T-cell (primary cell): ENCODE measurements at regions not wholly inside any gene's neighbourhood (a gene's known extent, or its start where the extent isn't known, plus 50 kb on each side); places are given as distances from the start of the nearest gene placed in this dataset.
"Not testable (repeated sequence)": the region's sequence is repeated elsewhere in the genome, so short reads cannot be mapped to it uniquely, and the experiment has no call there.

Experiments
- ATAC-seq, 4 experiments: fragments of 200-7000 bp in 3 of 4; fragments of 150-1000 bp in 1 of 4; cut with Tn5 transposase; replicated peaks in 1 of 4; 1 replicate in 3 of 4; 2 replicates in 1 of 4; pipeline ENCODE4 v1.10.0; 2021; ENCODE audit warnings: moderate library complexity in 3 of 4, mild to moderate bottlenecking in 2 of 4, moderate number of reproducible peaks in 1 of 4
- CTCF ChIA-PET, 2 donors: fragments of 300-600 bp; sonication (Branson Sonifier 250); formaldehyde crosslinking; loops; one replicate each; lab custom pipeline; 2022; ENCODE audit warnings: antibody characterized with exemption in 2 of 2; lab: Charles Lee
- POLR2A ChIA-PET, 2 donors: fragments of 300-600 bp; sonication (Branson Sonifier 250); formaldehyde crosslinking; loops; one replicate each; lab custom pipeline; 2022; ENCODE audit warnings: antibody characterized with exemption in 2 of 2; lab: Charles Lee
- DNase-seq, 35 experiments: peaks; one replicate each; pipeline versions ENCODE4 v3.0.0 to v3.0.0-alpha.2; 2013 to 2023
- H3K27ac ChIP-seq: one replicate; pipeline ENCODE4 v1.5.1; 2013; ENCODE audit warnings: low read length
- H3K27me3 ChIP-seq, 2 experiments: replicated peaks in 1 of 2; 1 replicate in 1 of 2; 2 replicates in 1 of 2; pipeline versions ENCODE4 v1.6.1 to v1.7.0; 2013; ENCODE audit warnings: low read length in 1 of 2, mixed read lengths in 1 of 2; ENCODE audit not compliant: control insufficient read depth in 2 of 2, insufficient read depth in 2 of 2; ENCODE audit errors: extremely low read depth in 1 of 2
- H3K36me3 ChIP-seq, 2 donors: 1 replicate in 1 of 2; 2 replicates in 1 of 2; pipeline versions ENCODE4 v1.6.1 to v1.7.0; 2013; ENCODE audit warnings: low read length in 1 of 2; ENCODE audit not compliant: control insufficient read depth in 2 of 2, insufficient read depth in 1 of 2; ENCODE audit errors: extremely low read depth in 1 of 2
- H3K4me1 ChIP-seq, 2 experiments: 1 replicate in 1 of 2; 2 replicates in 1 of 2; pipeline versions ENCODE4 v1.6.1 to v1.7.0; 2013; ENCODE audit warnings: low read length in 2 of 2, mixed read lengths in 1 of 2; ENCODE audit not compliant: insufficient read depth in 2 of 2, control insufficient read depth in 1 of 2; ENCODE audit errors: extremely low read depth in 1 of 2
- H3K4me3 ChIP-seq, 2 donors: 1 replicate in 1 of 2; 2 replicates in 1 of 2; pipeline versions ENCODE4 v1.5.1 to v1.7.0; 2013; ENCODE audit warnings: mild to moderate bottlenecking in 2 of 2, low read length in 1 of 2, moderate library complexity in 1 of 2; ENCODE audit not compliant: control insufficient read depth in 1 of 2; ENCODE audit errors: extremely low read depth in 1 of 2
- H3K9me3 ChIP-seq: 2 replicates; pipeline ENCODE4 v1.7.0; 2013
- H3K27ac Mint-ChIP-seq, 2 donors: one replicate each; pipeline ENCODE4 v1.8.0; 2020 to 2021; ENCODE audit warnings: mild to moderate bottlenecking in 2 of 2, mixed read lengths in 2 of 2
- H3K27me3 Mint-ChIP-seq, 2 donors: one replicate each; pipeline ENCODE4 v1.8.0; 2021 to 2022; ENCODE audit warnings: mixed read lengths in 2 of 2
- H3K36me3 Mint-ChIP-seq: one replicate; pipeline ENCODE4 v1.8.0; 2021; ENCODE audit warnings: mixed read lengths
- H3K4me1 Mint-ChIP-seq, 3 donors: one replicate each; pipeline ENCODE4 v1.8.0; 2020 to 2022; ENCODE audit warnings: mixed read lengths in 3 of 3, mild to moderate bottlenecking in 1 of 3
- H3K4me3 Mint-ChIP-seq, 3 donors: one replicate each; pipeline ENCODE4 v1.8.0; 2020 to 2022; ENCODE audit warnings: mild to moderate bottlenecking in 3 of 3, mixed read lengths in 3 of 3, moderate library complexity in 3 of 3
- H3K9me3 Mint-ChIP-seq, 3 donors: one replicate each; pipeline ENCODE4 v1.8.0; 2020 to 2022; ENCODE audit warnings: mixed read lengths in 3 of 3
- WGBS: methylation state at CpG from one replicate; pipeline ENCODE4 v1.1.5; 2013; ENCODE audit warnings: missing lambda C conversion rate; ENCODE audit not compliant: insufficient coverage; 5-methylcytosine and 5-hydroxymethylcytosine counted together

DNA sequence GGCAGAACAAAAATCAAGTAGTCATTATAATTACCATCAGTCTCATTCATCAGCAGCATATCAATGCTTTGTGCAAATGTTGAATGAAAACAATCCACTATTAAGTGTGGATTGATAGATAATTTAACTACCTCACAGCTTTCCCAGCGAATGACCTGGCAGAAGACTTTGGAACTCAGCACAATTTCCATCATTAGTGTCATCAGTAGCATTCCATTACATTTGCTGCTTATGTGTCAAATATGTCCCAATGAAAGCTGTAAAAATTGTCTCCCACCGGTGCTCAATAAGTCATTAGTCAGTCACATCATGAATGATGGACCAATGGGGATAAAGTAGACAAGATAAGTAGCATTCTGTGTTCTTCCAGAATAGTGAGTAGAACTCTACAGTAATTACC is 1513.5 kb upstream of the PRR20A start:
- no peaks in the 10 kb centered on the region for H3K36me3 Mint-ChIP-seq
- H3K27ac Mint-ChIP-seq: no peak overlapping the region
- DNase-seq (no peak), ATAC-seq (no peak)
- H3K27ac ChIP-seq: no peak overlapping the region
- H3K4me1 Mint-ChIP-seq: no peaks in the 10 kb centered on the region
- no peaks in the 10 kb centered on the region for H3K27me3 ChIP-seq
- POLR2A ChIA-PET: no interaction called here
- no peak overlapping the region for H3K4me3 Mint-ChIP-seq
- no peaks in the 10 kb centered on the region for H3K4me1 ChIP-seq
- peaks cover 13 to 42% (median 24%) of the 10 kb centered on the region in 3 donors for H3K9me3 Mint-ChIP-seq
- H3K4me3 ChIP-seq: no peak overlapping the region
- H3K36me3 ChIP-seq: no peaks in the 10 kb centered on the region
- no peaks in the 10 kb centered on the region for H3K9me3 ChIP-seq
- CTCF ChIA-PET: no interaction called here
- no CpG with 5 or more reads among the region's 2 CpGs for WGBS
- no peaks in the 10 kb centered on the region for H3K27me3 Mint-ChIP-seq

GRCh38 chr13:55632402-55632801 is 1508.3 kb upstream of the PRR20A start:
- no peak overlapping the region for H3K27ac Mint-ChIP-seq
- H3K27ac ChIP-seq: no peak overlapping the region
- no peaks in the 10 kb centered on the region for H3K4me1 ChIP-seq
- no peaks in the 10 kb centered on the region for H3K9me3 ChIP-seq
- ChIA-PET CTCF (no interaction called here), POLR2A (no interaction called here)
- H3K4me3 ChIP-seq: no peak overlapping the region
- DNase-seq (no peak), ATAC-seq (no peak)
- peaks cover 18 to 53% (median 29%) of the 10 kb centered on the region in 3 donors for H3K9me3 Mint-ChIP-seq
- no peaks in the 10 kb centered on the region for H3K36me3 ChIP-seq
- H3K36me3 Mint-ChIP-seq: no peaks in the 10 kb centered on the region
- no peaks in the 10 kb centered on the region for H3K27me3 Mint-ChIP-seq
- no peaks in the 10 kb centered on the region for H3K27me3 ChIP-seq
- no peaks in the 10 kb centered on the region for H3K4me1 Mint-ChIP-seq
- H3K4me3 Mint-ChIP-seq: no peak overlapping the region

- no peaks in the 10 kb centered on the region for H3K4me1 Mint-ChIP-seq
- peaks cover 3 to 12% (median 11%) of the 10 kb centered on the region in 3 donors for H3K9me3 Mint-ChIP-seq
- H3K4me3 Mint-ChIP-seq: no peak overlapping the region
- CTCF ChIA-PET: no interaction called here
- WGBS: 78% methylated on average over 1 of the region's 1 CpG
- Histone ChIP-seq H3K27me3 (no peaks in the 10 kb centered on the region), H3K4me3 (no peak overlapping the region), H3K4me1 (no peaks in the 10 kb centered on the region), H3K9me3 (no peaks in the 10 kb centered on the region), H3K27ac (no peak overlapping the region), H3K36me3 (no peaks in the 10 kb centered on the region)
- no peaks in the 10 kb centered on the region for H3K36me3 Mint-ChIP-seq
- no peaks in the 10 kb centered on the region for H3K27me3 Mint-ChIP-seq
- DNase-seq: no peak
- POLR2A ChIA-PET: no interaction called here
- no peak overlapping the region for H3K27ac Mint-ChIP-seq
- ATAC-seq: no peak
Observed at GRCh38 chr13:55649485-55649884, 1491.2 kb upstream of the PRR20A start.

- Mint-ChIP-seq H3K4me1 (no peaks in the 10 kb centered on the region), H3K9me3 (peaks cover 13 to 27% (median 16%) of the 10 kb centered on the region in 3 donors), H3K27me3 (no peaks in the 10 kb centered on the region), H3K36me3 (no peaks in the 10 kb centered on the region), H3K4me3 (no peak overlapping the region), H3K27ac (no peak overlapping the region)
- H3K27me3 ChIP-seq: no peaks in the 10 kb centered on the region
- ChIA-PET POLR2A (no interaction called here), CTCF (no interaction called here)
- no peak for ATAC-seq
- H3K4me1 ChIP-seq: no peaks in the 10 kb centered on the region
- H3K36me3 ChIP-seq: no peaks in the 10 kb centered on the region
- DNase-seq: no peak
- 100% methylated on average over 2 of the region's 5 CpGs for WGBS
- no peaks in the 10 kb centered on the region for H3K9me3 ChIP-seq
- H3K4me3 ChIP-seq: no peak overlapping the region
- H3K27ac ChIP-seq: no peak overlapping the region
Observed at GRCh38 chr13:55652657-55653056, 1488.1 kb upstream of the PRR20A start.

- no CpG with 5 or more reads among the region's 3 CpGs for WGBS
- Histone ChIP-seq H3K4me1 (no peaks in the 10 kb centered on the region), H3K27me3 (no peaks in the 10 kb centered on the region), H3K9me3 (no peaks in the 10 kb centered on the region), H3K36me3 (no peaks in the 10 kb centered on the region), H3K4me3 (no peak overlapping the region), H3K27ac (no peak overlapping the region)
- Mint-ChIP-seq H3K36me3 (no peaks in the 10 kb centered on the region), H3K27me3 (no peaks in the 10 kb centered on the region), H3K27ac (no peak overlapping the region), H3K9me3 (peaks cover 14 to 27% (median 16%) of the 10 kb centered on the region in 3 donors), H3K4me3 (no peak overlapping the region), H3K4me1 (no peaks in the 10 kb centered on the region)
- ChIA-PET POLR2A (no interaction called here), CTCF (no interaction called here)
- ATAC-seq (no peak), DNase-seq (no peak)
Observed at GRCh38 chr13:55653497-55653896, 1487.2 kb upstream of the PRR20A start.

DNA sequence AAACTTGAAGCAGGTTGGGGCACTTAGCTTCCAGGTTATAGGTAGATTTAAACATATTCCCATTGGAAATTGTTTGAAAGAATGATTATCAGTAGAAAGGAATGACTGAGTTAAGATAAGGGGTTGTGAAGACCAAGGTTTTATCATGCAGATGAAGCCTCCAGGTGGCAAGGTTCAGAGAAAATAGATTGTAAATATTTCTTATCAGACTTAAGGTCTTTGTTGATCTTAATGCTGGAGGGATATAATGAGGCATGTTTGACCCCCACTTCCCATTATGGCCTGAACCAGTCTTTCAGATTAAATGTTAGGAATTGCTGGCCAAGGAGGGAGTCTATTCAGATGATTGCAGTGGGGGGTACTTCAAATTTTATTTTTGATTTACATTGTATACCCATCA is 1486.5 kb upstream of the PRR20A start:
- CTCF ChIA-PET: no interaction called here
- Histone ChIP-seq H3K4me3 (no peak overlapping the region), H3K27ac (no peak overlapping the region), H3K36me3 (no peaks in the 10 kb centered on the region), H3K27me3 (no peaks in the 10 kb centered on the region), H3K9me3 (no peaks in the 10 kb centered on the region), H3K4me1 (no peaks in the 10 kb centered on the region)
- ATAC-seq (no peak), DNase-seq (no peak)
- H3K36me3 Mint-ChIP-seq: no peaks in the 10 kb centered on the region
- no peaks in the 10 kb centered on the region for H3K4me1 Mint-ChIP-seq
- no peaks in the 10 kb centered on the region for H3K27me3 Mint-ChIP-seq
- no peak overlapping the region for H3K27ac Mint-ChIP-seq
- H3K9me3 Mint-ChIP-seq: peaks cover 14 to 27% (median 16%) of the 10 kb centered on the region in 3 donors
- POLR2A ChIA-PET: no interaction called here
- no peak overlapping the region for H3K4me3 Mint-ChIP-seq

DNA sequence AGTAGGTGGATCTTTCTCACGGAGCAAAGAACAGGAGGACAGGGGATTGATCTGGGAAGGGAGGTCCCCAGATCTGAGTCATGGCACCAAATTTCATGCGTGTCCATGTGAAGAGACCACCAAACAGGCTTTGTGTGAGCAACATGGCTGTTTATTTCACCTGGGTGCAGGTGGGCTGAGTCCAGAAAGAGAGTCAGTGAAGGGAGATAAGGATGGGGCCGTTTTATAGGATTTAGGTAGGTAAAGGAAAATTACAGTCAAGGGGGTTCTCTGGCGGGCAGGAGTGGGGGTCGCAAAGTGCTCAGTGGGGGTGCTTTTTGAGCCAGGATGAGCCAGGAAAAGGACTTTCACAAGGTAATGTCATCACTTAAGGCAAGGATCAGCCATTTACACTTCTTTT is 1480.5 kb upstream of the PRR20A start:
- H3K9me3 ChIP-seq, H3K36me3 ChIP-seq, CTCF ChIA-PET, H3K27me3 Mint-ChIP-seq, H3K27ac Mint-ChIP-seq, DNase-seq, H3K4me3 ChIP-seq, POLR2A ChIA-PET, H3K27ac ChIP-seq, H3K27me3 ChIP-seq, H3K36me3 Mint-ChIP-seq, H3K4me1 ChIP-seq, H3K4me3 Mint-ChIP-seq, H3K4me1 Mint-ChIP-seq, ATAC-seq: not testable (repeated sequence)
- WGBS: 42% methylated on average over 2 of the region's 5 CpGs
- peaks cover 20 to 25% (median 23%) of the 10 kb centered on the region in 3 donors for H3K9me3 Mint-ChIP-seq
